Kidney (tissue), 13 donors: ENCODE measurements at regions not wholly inside any gene's neighbourhood (a gene's known extent, or its start where the extent isn't known, plus 50 kb on each side); places are given as distances from the start of the nearest gene placed in this dataset.

Experiments used
- DNase-seq, 5 donors: peaks; one replicate each; pipeline ENCODE4 v3.0.0-alpha.2; 2013 to 2020
- FAIRE-seq: peaks from 2 replicates; lab custom pipeline; 2012; peaks lifted over from hg19 to GRCh38; lab: Jason Lieb, UNC
- H3K27ac ChIP-seq, 2 donors: one replicate each; pipeline ENCODE4 v1.7.0; 2013; ENCODE audit warnings: low read depth in 2 of 2, low read length in 2 of 2, inconsistent platforms in 1 of 2
- H3K27me3 ChIP-seq: one replicate; pipeline ENCODE4 v1.7.1; 2013; ENCODE audit warnings: low read length, inconsistent platforms; ENCODE audit not compliant: control insufficient read depth, insufficient read depth
- H3K36me3 ChIP-seq, 3 donors: one replicate each; pipeline versions ENCODE4 v1.7.0 to v1.7.1; 2013; ENCODE audit warnings: low read length in 3 of 3, control low read depth in 1 of 3, inconsistent platforms in 1 of 3; ENCODE audit not compliant: insufficient read depth in 3 of 3, control insufficient read depth in 2 of 3
- H3K4me1 ChIP-seq, 3 donors: one replicate each; pipeline versions ENCODE4 v1.7.0 to v1.7.1; 2013; ENCODE audit warnings: low read length in 3 of 3, inconsistent platforms in 1 of 3, low read depth in 1 of 3; ENCODE audit not compliant: control insufficient read depth in 2 of 3, insufficient read depth in 2 of 3
- H3K4me3 ChIP-seq, 3 donors: one replicate each; pipeline versions ENCODE4 v1.7.0 to v1.8.1; 2013; ENCODE audit warnings: low read length in 3 of 3, control low read depth in 1 of 3, inconsistent platforms in 1 of 3
- H3K9ac ChIP-seq, 3 donors: one replicate each; pipeline versions ENCODE4 v1.7.0 to v1.7.1; 2013; ENCODE audit warnings: low read length in 3 of 3, control low read depth in 1 of 3, inconsistent platforms in 1 of 3
- H3K9me3 ChIP-seq, 3 donors: one replicate each; pipeline versions ENCODE4 v1.7.0 to v1.7.1; 2013; ENCODE audit warnings: low read length in 3 of 3, control low read depth in 1 of 3, inconsistent platforms in 1 of 3; ENCODE audit not compliant: control insufficient read depth in 2 of 3, insufficient read depth in 1 of 3
- intact Hi-C: fragments of 100-400 bp; cut with DNase I; formaldehyde crosslinking; loops from one replicate; pipeline ENCODE4 v1.11.1; 2022
- TF ChIP-seq, protein P1 (sequence below): IDR thresholded peaks from 3 replicates; pipeline ENCODE4 v1.5.1; 2012; ENCODE audit warnings: mild to moderate bottlenecking, moderate library complexity, borderline replicate concordance; ENCODE audit not compliant: insufficient read depth; ENCODE audit errors: extremely low read depth
- donor health status: control.
- donor health status: control.
- donor health status: control.
- donor health status: control.
- donor health status: control.
- donor health status: DM: yes; HTN: yes; CAD: no.
- donor health status: Normal renal cell carcinoma (clear cell type).

DNA sequence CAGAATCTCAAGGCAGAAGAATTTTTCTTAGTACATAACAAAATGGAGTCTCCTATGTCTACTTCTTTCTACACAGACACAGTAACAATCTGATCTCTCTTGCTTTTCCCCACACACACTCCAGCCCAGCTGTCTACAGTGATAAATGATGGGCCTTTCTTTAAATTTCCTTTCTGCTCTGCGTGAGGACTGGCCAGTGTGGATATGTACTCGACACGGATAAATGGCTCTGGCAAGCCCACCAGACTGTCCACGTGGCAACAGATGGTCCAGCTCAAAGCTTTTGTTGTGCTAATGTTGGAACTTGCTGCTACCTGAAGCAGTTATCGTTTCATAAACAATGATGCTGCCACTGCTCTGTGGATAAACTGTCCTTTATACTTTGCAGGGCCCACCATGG lies 410.7 kb downstream of the TMEM114 start:
- no peaks in the 10 kb centered on the region for H3K27me3 ChIP-seq
- TF ChIP-seq, protein P1, sequence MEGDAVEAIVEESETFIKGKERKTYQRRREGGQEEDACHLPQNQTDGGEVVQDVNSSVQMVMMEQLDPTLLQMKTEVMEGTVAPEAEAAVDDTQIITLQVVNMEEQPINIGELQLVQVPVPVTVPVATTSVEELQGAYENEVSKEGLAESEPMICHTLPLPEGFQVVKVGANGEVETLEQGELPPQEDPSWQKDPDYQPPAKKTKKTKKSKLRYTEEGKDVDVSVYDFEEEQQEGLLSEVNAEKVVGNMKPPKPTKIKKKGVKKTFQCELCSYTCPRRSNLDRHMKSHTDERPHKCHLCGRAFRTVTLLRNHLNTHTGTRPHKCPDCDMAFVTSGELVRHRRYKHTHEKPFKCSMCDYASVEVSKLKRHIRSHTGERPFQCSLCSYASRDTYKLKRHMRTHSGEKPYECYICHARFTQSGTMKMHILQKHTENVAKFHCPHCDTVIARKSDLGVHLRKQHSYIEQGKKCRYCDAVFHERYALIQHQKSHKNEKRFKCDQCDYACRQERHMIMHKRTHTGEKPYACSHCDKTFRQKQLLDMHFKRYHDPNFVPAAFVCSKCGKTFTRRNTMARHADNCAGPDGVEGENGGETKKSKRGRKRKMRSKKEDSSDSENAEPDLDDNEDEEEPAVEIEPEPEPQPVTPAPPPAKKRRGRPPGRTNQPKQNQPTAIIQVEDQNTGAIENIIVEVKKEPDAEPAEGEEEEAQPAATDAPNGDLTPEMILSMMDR = no peak
- no peaks in the 10 kb centered on the region for H3K4me1 ChIP-seq
- no peaks in the 10 kb centered on the region for H3K36me3 ChIP-seq
- no peak overlapping the region for H3K4me3 ChIP-seq
- no peak overlapping the region for H3K9ac ChIP-seq
- H3K9me3 ChIP-seq = no peaks in the 10 kb centered on the region
- DNase-seq = peak in 4 of 5 donors; percentile 15 to 62 (median 34)
- no peak for FAIRE-seq
- H3K27ac ChIP-seq = no peak overlapping the region
- intact Hi-C loops = no loop called here

DNA sequence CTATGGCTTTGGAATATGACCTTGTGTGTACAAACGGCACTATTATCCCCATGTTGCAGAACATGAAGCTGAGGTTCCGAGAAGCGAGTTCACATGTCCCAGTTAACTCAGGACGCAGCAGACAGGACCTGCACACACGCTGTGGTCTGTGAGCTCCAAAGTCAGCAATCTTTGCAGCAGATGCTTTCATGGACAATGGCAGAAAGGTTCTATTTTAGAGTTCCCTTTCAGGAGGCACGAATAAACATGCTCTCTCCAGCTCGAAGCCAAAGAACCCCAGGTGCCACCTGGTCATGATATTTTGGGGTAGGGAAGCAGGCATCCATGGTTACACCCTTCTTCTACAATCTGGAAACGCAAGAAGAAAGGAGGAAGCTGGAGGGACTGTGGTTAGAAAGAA lies 412.0 kb downstream of the TMEM114 start:
- no peak for FAIRE-seq
- intact Hi-C loops = no loop called here

DNA sequence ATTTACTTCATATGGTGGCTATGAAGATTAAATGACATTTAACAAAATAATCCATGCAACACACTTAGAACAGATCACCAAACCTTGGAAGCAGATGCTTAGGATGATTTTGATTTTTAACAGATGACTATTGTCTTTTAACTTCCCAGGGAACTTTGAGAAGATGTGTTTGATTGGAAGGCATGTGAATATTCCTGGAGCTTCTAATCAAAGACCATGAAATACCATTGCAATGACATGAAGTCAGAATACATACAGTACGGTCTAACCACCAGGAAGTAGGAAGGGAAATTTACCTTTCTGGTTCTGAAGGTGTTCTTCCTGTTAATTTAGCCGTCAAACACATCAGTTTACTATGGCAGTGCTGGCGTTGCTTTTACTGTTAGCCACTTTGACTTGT lies 414.9 kb downstream of the TMEM114 start:
- H3K36me3 ChIP-seq = no peaks in the 10 kb centered on the region
- FAIRE-seq (no peak), DNase-seq (no peak)
- H3K9me3 ChIP-seq = no peaks in the 10 kb centered on the region
- intact Hi-C loops = no loop called here
- TF ChIP-seq, protein P1 = no peak
- H3K9ac ChIP-seq = no peak overlapping the region
- no peak overlapping the region for H3K4me3 ChIP-seq
- no peaks in the 10 kb centered on the region for H3K4me1 ChIP-seq
- H3K27me3 ChIP-seq = no peaks in the 10 kb centered on the region
- no peak overlapping the region for H3K27ac ChIP-seq

More for the DNA sequence above, 412.0 kb downstream of the TMEM114 start:
- H3K4me3 ChIP-seq = no peak overlapping the region
- DNase-seq = no peak
- no peak overlapping the region for H3K27ac ChIP-seq
- TF ChIP-seq, protein P1 = no peak
- no peaks in the 10 kb centered on the region for H3K9me3 ChIP-seq
- H3K9ac ChIP-seq = no peak overlapping the region
- H3K4me1 ChIP-seq = no peaks in the 10 kb centered on the region
- no peaks in the 10 kb centered on the region for H3K27me3 ChIP-seq
- no peaks in the 10 kb centered on the region for H3K36me3 ChIP-seq

DNA sequence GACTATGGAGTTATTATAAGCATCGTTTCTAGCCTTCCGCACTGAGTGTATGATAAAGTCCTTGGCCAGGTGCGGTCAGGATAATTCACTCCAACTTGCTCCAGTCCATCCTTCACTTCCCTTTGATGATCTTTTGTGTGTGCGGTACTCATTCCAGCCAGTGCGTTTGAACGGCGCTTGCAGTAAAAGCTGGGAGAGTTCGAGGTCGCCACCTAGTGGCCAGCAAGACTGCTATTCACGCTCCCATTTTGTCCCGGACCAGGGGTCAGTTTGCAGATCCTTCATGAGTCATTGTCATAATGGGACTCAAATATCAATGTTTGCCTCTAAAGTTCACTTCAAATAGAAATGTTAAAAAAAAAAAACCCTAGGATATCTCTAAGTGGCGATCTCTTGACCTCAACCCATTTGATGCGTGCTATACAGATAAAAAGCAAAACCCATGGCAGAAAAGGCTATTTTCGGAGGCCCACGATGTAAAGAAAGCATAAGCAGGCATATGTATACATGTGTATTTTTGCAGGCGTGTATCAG lies 417.1 kb downstream of the TMEM114 start:
- peak in 4 of 5 donors; percentile 83 to 93 (median 84) for DNase-seq
- Histone ChIP-seq H3K9ac (no peak overlapping the region), H3K4me3 (no peak overlapping the region), H3K36me3 (no peaks in the 10 kb centered on the region), H3K4me1 (no peaks in the 10 kb centered on the region), H3K27ac (no peak overlapping the region), H3K27me3 (no peaks in the 10 kb centered on the region), H3K9me3 (no peaks in the 10 kb centered on the region)
- TF ChIP-seq, protein P1 = peak; percentile 80
- intact Hi-C loops = no loop called here
- no peak for FAIRE-seq
